ENCODE measurements at regions not wholly inside any gene's neighbourhood (a gene's known extent, or its start where the extent isn't known, plus 50 kb on each side); places are given as distances from the start of the nearest gene placed in this dataset.

DNA sequence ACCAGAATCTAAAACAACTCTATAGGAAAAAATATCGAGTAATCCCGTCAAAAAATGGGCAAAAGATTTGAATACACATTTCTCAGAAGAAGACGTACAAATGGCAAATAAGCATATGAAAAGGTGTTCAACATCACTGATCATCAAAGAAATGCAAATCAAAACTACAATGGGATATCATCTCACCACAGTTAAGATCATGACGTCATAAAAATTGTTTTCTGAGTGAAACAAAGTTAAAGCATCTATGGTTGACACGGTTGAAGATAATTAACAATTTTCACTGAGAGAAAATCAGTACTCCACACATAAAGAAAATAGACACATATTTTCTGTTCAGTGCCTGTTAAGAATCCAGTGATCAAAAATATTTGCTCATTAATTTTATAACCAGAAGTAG is 1010.8 kb upstream of the ADGRL3 start:
- TF ChIP-seq, protein P1, sequence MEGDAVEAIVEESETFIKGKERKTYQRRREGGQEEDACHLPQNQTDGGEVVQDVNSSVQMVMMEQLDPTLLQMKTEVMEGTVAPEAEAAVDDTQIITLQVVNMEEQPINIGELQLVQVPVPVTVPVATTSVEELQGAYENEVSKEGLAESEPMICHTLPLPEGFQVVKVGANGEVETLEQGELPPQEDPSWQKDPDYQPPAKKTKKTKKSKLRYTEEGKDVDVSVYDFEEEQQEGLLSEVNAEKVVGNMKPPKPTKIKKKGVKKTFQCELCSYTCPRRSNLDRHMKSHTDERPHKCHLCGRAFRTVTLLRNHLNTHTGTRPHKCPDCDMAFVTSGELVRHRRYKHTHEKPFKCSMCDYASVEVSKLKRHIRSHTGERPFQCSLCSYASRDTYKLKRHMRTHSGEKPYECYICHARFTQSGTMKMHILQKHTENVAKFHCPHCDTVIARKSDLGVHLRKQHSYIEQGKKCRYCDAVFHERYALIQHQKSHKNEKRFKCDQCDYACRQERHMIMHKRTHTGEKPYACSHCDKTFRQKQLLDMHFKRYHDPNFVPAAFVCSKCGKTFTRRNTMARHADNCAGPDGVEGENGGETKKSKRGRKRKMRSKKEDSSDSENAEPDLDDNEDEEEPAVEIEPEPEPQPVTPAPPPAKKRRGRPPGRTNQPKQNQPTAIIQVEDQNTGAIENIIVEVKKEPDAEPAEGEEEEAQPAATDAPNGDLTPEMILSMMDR (conservative IDR thresholded peaks at IDR 0.05; ENCODE audit: low read depth, low read length) = no peak
- TF ChIP-seq EZH2 (IDR thresholded peaks at IDR 0.05; ENCODE audit: borderline replicate concordance, low read depth, low read length, poor library complexity, severe bottlenecking) = no peak
